HEK293T (cell line): ENCODE measurements at regions not wholly inside any gene's neighbourhood (a gene's known extent, or its start where the extent isn't known, plus 50 kb on each side); places are given as distances from the start of the nearest gene placed in this dataset.

Source experiments
- FOXK2 ChIP-seq: fragments of 450-650 bp; IDR thresholded peaks from 2 replicates; pipeline ENCODE4 v1.6.1; 2016; ENCODE audit warnings: mild to moderate bottlenecking
- HDGF ChIP-seq: fragments of 450-650 bp; IDR thresholded peaks from 2 replicates; pipeline ENCODE4 v1.6.1; 2017; ENCODE audit warnings: antibody characterized with exemption, borderline replicate concordance
- L3MBTL2 ChIP-seq: fragments of 450-650 bp; conservative IDR thresholded peaks from 2 replicates; pipeline ENCODE4 v1.6.1; 2016; ENCODE audit warnings: mild to moderate bottlenecking
- TARDBP ChIP-seq: fragments of 450-650 bp; IDR thresholded peaks from 2 replicates; pipeline ENCODE4 v1.6.1; 2016

DNA sequence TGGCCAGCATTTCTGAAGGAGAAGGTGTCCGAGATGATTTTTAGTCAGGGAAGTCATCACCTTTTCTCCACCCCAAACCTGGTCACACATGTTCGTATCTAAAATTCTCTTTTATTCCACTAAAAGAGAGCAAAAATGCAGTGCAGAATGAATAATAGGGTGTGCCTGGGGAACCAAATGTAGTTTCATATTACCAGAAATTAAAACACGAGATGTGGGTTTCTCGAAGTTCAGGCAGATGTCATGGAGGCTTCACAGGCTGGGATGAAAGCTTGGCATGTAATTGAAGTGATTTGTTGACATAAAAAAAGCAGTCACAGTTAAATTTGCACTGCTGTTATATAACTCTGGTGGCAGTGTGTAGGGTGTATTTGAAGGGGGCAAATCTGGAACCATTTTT is 165.5 kb upstream of the PDE5A start:
- TF ChIP-seq TARDBP (no peak), FOXK2 (no peak), L3MBTL2 (no peak), HDGF (no peak)
